HCT116 (cell line): ENCODE measurements at regions not wholly inside any gene's neighbourhood (a gene's known extent, or its start where the extent isn't known, plus 50 kb on each side); places are given as distances from the start of the nearest gene placed in this dataset.

Experiments
- ATAC-seq: fragments of 200-7000 bp; cut with Tn5 transposase; 2 replicates; pipeline ENCODE4 v1.9.1; 2020; ENCODE audit warnings: mild to moderate bottlenecking, moderate library complexity
- BruUV-seq: library from RNA; stranded (reverse); fragments of 400-500 nt; replicated peaks from 2 replicates; lab custom pipeline; 2021; lab: Mats Ljungman, UMichigan
- CTCF ChIA-PET: fragments of 300-600 bp; sonication (Branson Sonifier 250); formaldehyde crosslinking; loops from one replicate; lab custom pipeline; 2021; ENCODE audit warnings: antibody characterized with exemption; lab: Charles Lee
- POLR2A ChIA-PET: fragments of 300-600, 350-600 bp; sonication (Branson Sonifier 250); formaldehyde crosslinking; loops from one replicate; lab custom pipeline; 2021; ENCODE audit warnings: antibody characterized with exemption; lab: Charles Lee
- RAD21 ChIA-PET, 2 experiments: fragments of 300-600 bp; sonication (Branson Sonifier 250); formaldehyde crosslinking; loops; one replicate each; lab custom pipeline; 2023; ENCODE audit warnings: low total read pairs in 2 of 2; ENCODE audit not compliant: uncharacterized antibody in 2 of 2, unreplicated experiment in 2 of 2, low non-redundant PET in 1 of 2; lab: Charles Lee
- DNase-seq: peaks from one replicate; pipeline ENCODE4 v3.0.0-alpha.2; 2010; ENCODE audit warnings: low read depth, low spot score
- H2AFZ ChIP-seq: fragments of 200-600 bp; shearing (Covaris generic), sonication (generic); 2 replicates; pipeline ENCODE4 v1.6.1; 2017; ENCODE audit warnings: low read depth, mixed run types, mixed read lengths, antibody characterized with exemption, low read length; ENCODE audit not compliant: poor library complexity, severe bottlenecking
- H3K27ac ChIP-seq: 2 replicates; pipeline ENCODE4 v1.5.1; 2012; ENCODE audit warnings: low read depth, low read length
- H3K27me3 ChIP-seq: fragments of 200-600 bp; sonication (generic); 2 replicates; pipeline ENCODE4 v1.6.1; 2016; ENCODE audit warnings: mixed run types, low read length, mixed read lengths; ENCODE audit not compliant: insufficient read depth
- H3K36me3 ChIP-seq, 2 experiments: fragments of 200-500 bp in 1 of 2; fragments of 200-600 bp in 1 of 2; sonication (Bioruptor generic) in 1 of 2; sonication (generic) in 1 of 2; 2 replicates each; pipeline versions ENCODE4 v1.5.1 to v1.6.1; 2014 to 2016; ENCODE audit warnings: low read length in 2 of 2, inconsistent platforms in 1 of 2, mixed read lengths in 1 of 2, mixed run types in 1 of 2; ENCODE audit not compliant: insufficient read depth in 2 of 2, control insufficient read depth in 1 of 2
- H3K4me1 ChIP-seq, 2 experiments: fragments of 200-600 bp in 1 of 2; sonication (generic) in 1 of 2; 2 replicates each; pipeline versions ENCODE4 v1.5.1 to v1.6.1; 2012 to 2017; ENCODE audit warnings: low read length in 2 of 2, inconsistent platforms in 1 of 2, mild to moderate bottlenecking in 1 of 2, mixed read lengths in 1 of 2, mixed run types in 1 of 2, moderate library complexity in 1 of 2; ENCODE audit not compliant: insufficient read depth in 2 of 2, control insufficient read depth in 1 of 2
- H3K4me2 ChIP-seq: fragments of 200-600 bp; sonication (generic); 2 replicates; pipeline ENCODE4 v1.6.1; 2017; ENCODE audit warnings: mixed run types, low read length, mixed read lengths
- H3K4me3 ChIP-seq, 2 experiments: fragments of 200-600 bp in 1 of 2; sonication (generic) in 1 of 2; replicated peaks in 1 of 2; 2 replicates each; pipeline ENCODE4 v1.5.1; 2011 to 2016; ENCODE audit warnings: low read length in 2 of 2, control low read depth in 1 of 2, low read depth in 1 of 2, mild to moderate bottlenecking in 1 of 2, mixed read lengths in 1 of 2, mixed run types in 1 of 2
- H3K79me2 ChIP-seq: fragments of 200-600 bp; sonication (generic); 2 replicates; pipeline ENCODE4 v1.6.1; 2017; ENCODE audit warnings: mild to moderate bottlenecking, mixed run types, low read length, moderate library complexity, mixed read lengths; ENCODE audit not compliant: insufficient read depth
- H3K9ac ChIP-seq: fragments of 200-600 bp; sonication (generic); 2 replicates; pipeline ENCODE4 v1.6.1; 2016; ENCODE audit warnings: low read length, mixed read lengths
- H3K9me2 ChIP-seq: fragments of 200-600 bp; sonication (generic), shearing (Covaris generic); 2 replicates; pipeline ENCODE4 v1.6.1; 2017; ENCODE audit warnings: mixed run types, mild to moderate bottlenecking, moderate library complexity; ENCODE audit not compliant: insufficient read depth
- H3K9me3 ChIP-seq, 2 experiments: fragments of 200-500 bp in 1 of 2; fragments of 200-600 bp in 1 of 2; sonication (Bioruptor generic) in 1 of 2; sonication (generic) in 1 of 2; 2 replicates each; pipeline ENCODE4 v1.6.1; 2014 to 2017; ENCODE audit warnings: low read length in 2 of 2, mixed read lengths in 2 of 2, inconsistent platforms in 1 of 2, low read depth in 1 of 2, mild to moderate bottlenecking in 1 of 2, mixed run types in 1 of 2, moderate library complexity in 1 of 2; ENCODE audit not compliant: control insufficient read depth in 1 of 2, insufficient read depth in 1 of 2
- H4K20me1 ChIP-seq: fragments of 200-600 bp; sonication (generic), shearing (Covaris generic); 2 replicates; pipeline ENCODE4 v1.6.1; 2017; ENCODE audit warnings: mixed run types, mild to moderate bottlenecking, moderate library complexity; ENCODE audit not compliant: insufficient read depth
- CEBPB ChIP-seq: IDR thresholded peaks from 2 replicates; pipeline ENCODE4 v1.6.1; 2012; ENCODE audit warnings: low read depth
- EGR1 ChIP-seq: IDR thresholded peaks from 2 replicates; pipeline ENCODE4 v1.6.1; 2012; ENCODE audit warnings: low read depth
- EZH2phosphoT487 ChIP-seq: fragments of 200-600 bp; IDR thresholded peaks from 2 replicates; pipeline ENCODE4 v1.6.1; 2018; ENCODE audit warnings: antibody characterized with exemption, borderline replicate concordance
- FOSL1 ChIP-seq: IDR thresholded peaks from 2 replicates; pipeline ENCODE4 v1.6.1; 2012; ENCODE audit warnings: low read depth
- JUND ChIP-seq: IDR thresholded peaks from 2 replicates; pipeline ENCODE4 v1.6.1; 2012
- POLR2A ChIP-seq: IDR thresholded peaks from 2 replicates; pipeline ENCODE4 v1.7.0; 2011; ENCODE audit warnings: borderline replicate concordance; ENCODE audit not compliant: insufficient read depth, insufficient read length; ENCODE audit errors: extremely low read depth
- POLR2AphosphoS5 ChIP-seq: IDR thresholded peaks from 2 replicates; pipeline ENCODE4 v1.6.1; 2011; ENCODE audit warnings: mild to moderate bottlenecking, low read depth, low read length, moderate library complexity
- RAD21 ChIP-seq: IDR thresholded peaks from 2 replicates; pipeline ENCODE4 v1.6.1; 2012; ENCODE audit warnings: low read depth, mild to moderate bottlenecking
- SIN3A ChIP-seq: IDR thresholded peaks from 2 replicates; pipeline ENCODE4 v1.6.1; 2012; ENCODE audit warnings: low read depth
- SP1 ChIP-seq: IDR thresholded peaks from 2 replicates; pipeline ENCODE4 v1.6.1; 2012; ENCODE audit warnings: low read depth
- ZNF274 ChIP-seq: fragments of 200-500 bp; sonication (Bioruptor generic); IDR thresholded peaks from 2 replicates; pipeline ENCODE4 v1.6.1; 2014; ENCODE audit warnings: mild to moderate bottlenecking, low read depth, low read length, inconsistent platforms
- intact Hi-C: fragments of 100-400 bp; cut with micrococcal nuclease; formaldehyde crosslinking; loops from 2 replicates; pipeline ENCODE4 v1.10.0; 2022
- TF ChIP-seq, protein P1 (sequence below): IDR thresholded peaks from 2 replicates; pipeline ENCODE4 v1.6.1; 2012
- TF ChIP-seq, protein P2 (sequence below), 3 experiments: fragments of 200-600 bp in 1 of 3; sonication (generic) in 1 of 3; IDR thresholded peaks in 2 of 3; conservative IDR thresholded peaks in 1 of 3; 2 replicates each; pipeline ENCODE4 v1.5.1; 2012 to 2017; ENCODE audit warnings: low read depth in 2 of 3, low read length in 2 of 3, antibody characterized with exemption in 1 of 3, borderline replicate concordance in 1 of 3, control low read depth in 1 of 3, mild to moderate bottlenecking in 1 of 3, mixed read lengths in 1 of 3, mixed run types in 1 of 3, moderate library complexity in 1 of 3; ENCODE audit not compliant: insufficient read depth in 1 of 3
- TF ChIP-seq, protein P3 (sequence below): IDR thresholded peaks from 2 replicates; pipeline ENCODE4 v1.6.1; 2012
- TF ChIP-seq, protein P4 (sequence below): IDR thresholded peaks from 2 replicates; pipeline ENCODE4 v1.6.1; 2011; ENCODE audit warnings: mild to moderate bottlenecking, low read length, moderate library complexity; ENCODE audit not compliant: insufficient replicate concordance; ENCODE audit errors: extremely low read depth
- TF ChIP-seq, protein P5 (sequence below): IDR thresholded peaks from 2 replicates; pipeline ENCODE4 v1.6.1; 2012; ENCODE audit warnings: low read depth

DNA sequence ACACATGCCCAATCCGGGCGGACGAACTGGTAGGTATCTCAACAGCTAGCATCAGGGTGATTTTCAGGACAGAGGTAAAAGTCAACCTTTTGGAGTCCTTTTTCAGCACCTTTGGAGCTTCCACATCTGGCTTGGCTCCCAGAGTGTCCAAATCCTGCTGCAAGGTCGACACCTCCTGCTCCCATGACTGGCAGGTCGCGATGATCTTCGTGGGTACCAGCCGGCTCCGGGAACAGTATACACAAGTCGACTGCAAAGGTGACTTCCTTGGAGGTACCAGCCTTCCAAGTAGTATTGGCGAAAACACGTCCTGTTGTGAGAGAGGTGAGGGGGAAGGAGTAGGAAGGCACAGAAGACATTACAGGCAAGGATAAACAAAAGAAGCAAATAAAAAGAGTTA is 672.7 kb downstream of the TMEM121 start:
- ChIA-PET POLR2A (no interaction called here), RAD21 (no interaction called here)
- no TSS peak for BruUV-seq
- Histone ChIP-seq H3K4me3 (no peak overlapping the region), H4K20me1 (no peaks in the 10 kb centered on the region), H3K9me3 (no peaks in the 10 kb centered on the region; a peak in 1 of 4 replicates), H2AFZ (no peak overlapping the region), H3K36me3 (no peaks in the 10 kb centered on the region), H3K27me3 (no peaks in the 10 kb centered on the region), H3K9me2 (no peaks in the 10 kb centered on the region)
- DNase-seq (no peak), ATAC-seq (no peak)
- no peak for TF ChIP-seq EGR1
- no peak for TF ChIP-seq FOSL1
- TF ChIP-seq, protein P1, sequence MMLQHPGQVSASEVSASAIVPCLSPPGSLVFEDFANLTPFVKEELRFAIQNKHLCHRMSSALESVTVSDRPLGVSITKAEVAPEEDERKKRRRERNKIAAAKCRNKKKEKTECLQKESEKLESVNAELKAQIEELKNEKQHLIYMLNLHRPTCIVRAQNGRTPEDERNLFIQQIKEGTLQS = no peak
- no peak for TF ChIP-seq RAD21
- no peak for TF ChIP-seq CEBPB
- no peak for TF ChIP-seq EZH2phosphoT487
- no peak for TF ChIP-seq SP1
- TF ChIP-seq, protein P2, sequence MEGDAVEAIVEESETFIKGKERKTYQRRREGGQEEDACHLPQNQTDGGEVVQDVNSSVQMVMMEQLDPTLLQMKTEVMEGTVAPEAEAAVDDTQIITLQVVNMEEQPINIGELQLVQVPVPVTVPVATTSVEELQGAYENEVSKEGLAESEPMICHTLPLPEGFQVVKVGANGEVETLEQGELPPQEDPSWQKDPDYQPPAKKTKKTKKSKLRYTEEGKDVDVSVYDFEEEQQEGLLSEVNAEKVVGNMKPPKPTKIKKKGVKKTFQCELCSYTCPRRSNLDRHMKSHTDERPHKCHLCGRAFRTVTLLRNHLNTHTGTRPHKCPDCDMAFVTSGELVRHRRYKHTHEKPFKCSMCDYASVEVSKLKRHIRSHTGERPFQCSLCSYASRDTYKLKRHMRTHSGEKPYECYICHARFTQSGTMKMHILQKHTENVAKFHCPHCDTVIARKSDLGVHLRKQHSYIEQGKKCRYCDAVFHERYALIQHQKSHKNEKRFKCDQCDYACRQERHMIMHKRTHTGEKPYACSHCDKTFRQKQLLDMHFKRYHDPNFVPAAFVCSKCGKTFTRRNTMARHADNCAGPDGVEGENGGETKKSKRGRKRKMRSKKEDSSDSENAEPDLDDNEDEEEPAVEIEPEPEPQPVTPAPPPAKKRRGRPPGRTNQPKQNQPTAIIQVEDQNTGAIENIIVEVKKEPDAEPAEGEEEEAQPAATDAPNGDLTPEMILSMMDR (IDR thresholded peaks at IDR 0.05 in 2 of 3, conservative IDR thresholded peaks at IDR 0.05 in 1 of 3; ENCODE audit: borderline replicate concordance in 1 of 3, insufficient read depth in 1 of 3, low read depth in 2 of 3, low read length in 2 of 3) = no peak
- no peak for TF ChIP-seq POLR2A
- no peak for TF ChIP-seq JUND
- TF ChIP-seq, protein P3, sequence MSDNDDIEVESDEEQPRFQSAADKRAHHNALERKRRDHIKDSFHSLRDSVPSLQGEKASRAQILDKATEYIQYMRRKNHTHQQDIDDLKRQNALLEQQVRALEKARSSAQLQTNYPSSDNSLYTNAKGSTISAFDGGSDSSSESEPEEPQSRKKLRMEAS = no peak
- no peak for TF ChIP-seq SIN3A
- no peak for TF ChIP-seq POLR2AphosphoS5
- no peak for TF ChIP-seq ZNF274
- TF ChIP-seq, protein P4, sequence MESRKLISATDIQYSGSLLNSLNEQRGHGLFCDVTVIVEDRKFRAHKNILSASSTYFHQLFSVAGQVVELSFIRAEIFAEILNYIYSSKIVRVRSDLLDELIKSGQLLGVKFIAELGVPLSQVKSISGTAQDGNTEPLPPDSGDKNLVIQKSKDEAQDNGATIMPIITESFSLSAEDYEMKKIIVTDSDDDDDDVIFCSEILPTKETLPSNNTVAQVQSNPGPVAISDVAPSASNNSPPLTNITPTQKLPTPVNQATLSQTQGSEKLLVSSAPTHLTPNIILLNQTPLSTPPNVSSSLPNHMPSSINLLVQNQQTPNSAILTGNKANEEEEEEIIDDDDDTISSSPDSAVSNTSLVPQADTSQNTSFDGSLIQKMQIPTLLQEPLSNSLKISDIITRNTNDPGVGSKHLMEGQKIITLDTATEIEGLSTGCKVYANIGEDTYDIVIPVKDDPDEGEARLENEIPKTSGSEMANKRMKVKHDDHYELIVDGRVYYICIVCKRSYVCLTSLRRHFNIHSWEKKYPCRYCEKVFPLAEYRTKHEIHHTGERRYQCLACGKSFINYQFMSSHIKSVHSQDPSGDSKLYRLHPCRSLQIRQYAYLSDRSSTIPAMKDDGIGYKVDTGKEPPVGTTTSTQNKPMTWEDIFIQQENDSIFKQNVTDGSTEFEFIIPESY = no peak
- TF ChIP-seq, protein P5, sequence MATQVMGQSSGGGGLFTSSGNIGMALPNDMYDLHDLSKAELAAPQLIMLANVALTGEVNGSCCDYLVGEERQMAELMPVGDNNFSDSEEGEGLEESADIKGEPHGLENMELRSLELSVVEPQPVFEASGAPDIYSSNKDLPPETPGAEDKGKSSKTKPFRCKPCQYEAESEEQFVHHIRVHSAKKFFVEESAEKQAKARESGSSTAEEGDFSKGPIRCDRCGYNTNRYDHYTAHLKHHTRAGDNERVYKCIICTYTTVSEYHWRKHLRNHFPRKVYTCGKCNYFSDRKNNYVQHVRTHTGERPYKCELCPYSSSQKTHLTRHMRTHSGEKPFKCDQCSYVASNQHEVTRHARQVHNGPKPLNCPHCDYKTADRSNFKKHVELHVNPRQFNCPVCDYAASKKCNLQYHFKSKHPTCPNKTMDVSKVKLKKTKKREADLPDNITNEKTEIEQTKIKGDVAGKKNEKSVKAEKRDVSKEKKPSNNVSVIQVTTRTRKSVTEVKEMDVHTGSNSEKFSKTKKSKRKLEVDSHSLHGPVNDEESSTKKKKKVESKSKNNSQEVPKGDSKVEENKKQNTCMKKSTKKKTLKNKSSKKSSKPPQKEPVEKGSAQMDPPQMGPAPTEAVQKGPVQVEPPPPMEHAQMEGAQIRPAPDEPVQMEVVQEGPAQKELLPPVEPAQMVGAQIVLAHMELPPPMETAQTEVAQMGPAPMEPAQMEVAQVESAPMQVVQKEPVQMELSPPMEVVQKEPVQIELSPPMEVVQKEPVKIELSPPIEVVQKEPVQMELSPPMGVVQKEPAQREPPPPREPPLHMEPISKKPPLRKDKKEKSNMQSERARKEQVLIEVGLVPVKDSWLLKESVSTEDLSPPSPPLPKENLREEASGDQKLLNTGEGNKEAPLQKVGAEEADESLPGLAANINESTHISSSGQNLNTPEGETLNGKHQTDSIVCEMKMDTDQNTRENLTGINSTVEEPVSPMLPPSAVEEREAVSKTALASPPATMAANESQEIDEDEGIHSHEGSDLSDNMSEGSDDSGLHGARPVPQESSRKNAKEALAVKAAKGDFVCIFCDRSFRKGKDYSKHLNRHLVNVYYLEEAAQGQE = no peak
- TF ChIP-seq, all 23 proteins: peak for 0
- Histone ChIP-seq H3K79me2 (no peaks in the 10 kb centered on the region), H3K4me1 (no peaks in the 10 kb centered on the region), H3K9ac (no peak overlapping the region), H3K4me2 (no peak overlapping the region), H3K27ac (no peak overlapping the region)
- intact Hi-C loops = no loop called here
- CTCF ChIA-PET = no interaction called here
